NCI-H82 treated with DMSO at 0.1 percent for 48 hours (cell line): ENCODE measurements at regions not wholly inside any gene's neighbourhood (a gene's known extent, or its start where the extent isn't known, plus 50 kb on each side); places are given as distances from the start of the nearest gene placed in this dataset.

ENCODE experiments used
- DNase-seq: peaks from one replicate; lab custom pipeline; 2025; ENCODE audit not compliant: unreplicated experiment; lab: John Stamatoyannopoulos, UW

DNA sequence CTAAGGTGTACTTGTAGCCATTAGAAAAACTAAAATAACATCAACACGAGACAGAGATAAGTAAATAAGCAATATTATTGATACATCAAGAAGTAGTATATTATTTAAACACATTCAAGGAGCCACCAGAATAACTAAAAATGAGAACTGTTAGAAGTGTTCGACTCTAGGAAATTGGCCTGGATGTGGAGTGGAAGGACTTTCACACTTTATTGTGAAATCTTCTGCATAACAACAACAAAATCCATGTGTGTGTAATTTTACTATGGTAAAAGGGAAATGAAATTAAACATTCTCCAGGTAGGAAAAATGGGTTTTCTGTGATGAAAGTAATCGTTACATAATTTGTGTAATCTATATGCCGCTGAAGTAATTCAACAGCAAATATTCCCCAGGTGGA is 96.3 kb upstream of the RNF152 start:
- DNase-seq: no peak

DNA sequence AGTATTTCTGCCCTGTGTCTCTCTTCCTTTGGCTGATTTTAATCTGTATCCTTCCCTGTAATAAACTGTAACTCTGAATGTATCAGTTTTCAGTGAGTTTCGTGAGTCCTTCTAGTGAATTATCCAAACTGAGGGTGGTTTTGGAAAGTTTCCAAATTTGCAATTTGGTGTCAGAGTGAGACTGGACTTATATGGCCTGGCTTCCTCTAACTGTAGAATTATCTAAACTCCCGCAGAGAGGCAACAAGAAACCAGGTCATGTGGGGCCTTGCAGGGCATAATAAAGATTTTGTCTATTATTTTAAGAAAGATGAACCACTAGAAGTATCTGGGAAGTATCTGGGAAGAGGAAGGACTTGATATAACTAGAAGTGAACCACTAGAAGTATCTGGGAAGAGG is 95.3 kb upstream of the RNF152 start:
- no peak for DNase-seq

DNA sequence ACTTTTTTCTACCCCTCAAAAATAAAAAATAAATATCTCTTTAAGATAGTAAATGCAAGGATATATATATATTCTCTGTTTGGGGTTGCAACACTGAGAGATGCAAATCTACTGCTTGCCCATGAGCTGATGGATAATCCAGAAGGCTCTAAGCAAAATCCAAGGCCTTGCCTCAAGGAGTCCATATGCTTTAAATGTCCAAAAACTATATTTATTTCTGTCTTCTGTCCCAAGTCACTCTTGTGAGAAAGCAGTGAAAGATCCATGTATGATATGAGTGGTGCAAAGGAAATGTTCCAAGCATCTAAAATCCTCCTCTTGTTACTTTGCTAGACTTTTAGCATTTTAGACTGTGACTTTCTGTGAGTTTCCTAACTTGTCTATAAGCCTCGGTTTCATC is 92.9 kb upstream of the RNF152 start:
- DNase-seq: no peak

DNA sequence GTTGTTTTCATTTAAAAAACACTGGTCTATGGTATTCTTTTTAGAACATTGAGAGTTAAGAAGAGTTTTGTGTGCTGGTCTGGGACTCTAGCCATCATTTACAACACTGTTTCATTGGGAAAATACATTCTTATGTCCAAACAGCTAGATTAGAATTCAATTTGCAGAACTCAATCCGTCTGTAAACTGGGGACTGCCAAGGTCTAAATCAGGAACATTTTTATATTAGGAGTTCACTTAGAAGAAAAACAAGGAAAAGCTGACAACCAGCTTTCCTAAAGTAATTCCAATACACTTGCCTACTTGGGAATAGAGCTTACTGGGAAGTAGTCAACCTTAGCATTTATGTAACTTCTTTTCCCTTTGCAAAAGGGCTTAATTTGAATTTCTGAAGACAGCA is 91.5 kb upstream of the RNF152 start:
- no peak for DNase-seq

DNA sequence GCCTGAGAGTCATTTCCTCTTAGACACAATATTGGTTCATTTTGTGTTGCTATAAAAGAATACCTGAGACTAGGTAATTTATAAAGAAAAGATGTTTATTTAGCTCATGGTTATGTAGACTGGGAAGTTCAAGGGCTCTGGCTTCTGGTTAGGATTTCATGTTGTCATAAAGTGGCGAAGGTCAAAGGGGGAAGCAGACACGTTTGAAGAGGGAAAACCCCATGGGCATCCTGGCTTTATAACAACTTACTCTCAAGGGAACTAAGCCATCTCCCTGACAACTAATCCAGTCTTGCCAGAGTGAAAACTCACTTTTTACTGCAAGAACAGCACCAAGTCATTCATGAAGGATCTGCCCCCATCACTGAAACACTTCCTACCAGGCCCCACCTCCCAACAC is 89.7 kb upstream of the RNF152 start:
- no peak for DNase-seq

DNA sequence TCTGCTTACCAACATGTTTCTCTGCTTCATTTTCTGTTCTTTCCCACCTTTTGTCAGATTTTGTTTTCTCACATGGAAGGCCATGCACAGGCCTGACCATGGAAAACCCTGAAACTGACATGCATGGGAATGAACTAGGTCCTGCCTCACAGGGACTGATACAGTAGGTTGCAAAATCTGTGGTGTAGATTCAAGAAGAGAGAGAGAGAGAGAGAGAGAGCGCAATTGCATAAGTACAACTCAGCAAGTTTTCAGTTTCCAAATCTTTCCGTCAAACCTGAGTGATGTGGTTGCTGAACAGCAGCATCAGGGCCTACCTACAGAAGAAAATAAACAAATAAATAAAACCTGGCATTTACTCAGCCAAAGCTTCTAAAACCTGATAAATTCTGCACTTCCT is 87.5 kb upstream of the RNF152 start:
- no peak for DNase-seq

DNA sequence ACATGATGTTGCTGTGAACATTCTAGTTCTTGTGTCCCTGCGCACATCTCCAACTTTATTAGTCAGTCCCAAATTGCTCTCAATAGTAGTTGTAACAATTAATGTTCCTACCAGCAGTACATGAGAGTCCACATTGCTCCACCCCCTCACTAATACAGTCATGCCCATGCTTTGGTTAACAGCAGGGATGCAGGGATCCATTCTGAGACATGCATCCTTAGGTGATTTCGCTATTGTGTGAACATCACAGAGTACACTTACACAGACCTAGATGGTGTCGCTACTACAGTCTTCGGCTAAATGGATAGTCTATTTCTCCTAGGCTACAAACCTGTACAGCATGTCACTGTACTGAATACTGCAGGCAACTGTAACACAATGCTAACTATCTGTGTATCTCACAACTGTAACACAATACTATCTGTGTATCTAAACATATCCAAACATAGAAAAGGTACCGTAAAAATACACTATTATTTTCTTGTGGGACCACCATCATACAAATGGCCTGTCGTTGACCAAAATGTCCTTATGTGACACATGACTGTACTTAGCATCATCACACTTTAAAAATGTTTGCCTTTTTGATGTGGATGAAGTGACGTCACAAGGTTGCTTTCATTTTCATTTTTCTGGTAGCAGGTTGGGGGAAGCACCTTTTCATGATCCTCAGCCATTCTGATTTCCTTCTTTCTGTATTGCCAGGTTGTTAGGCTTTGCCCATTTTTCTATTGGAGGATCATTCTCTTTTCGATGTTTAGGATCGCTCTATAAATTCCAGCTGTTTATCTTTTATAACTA is 82.9 kb upstream of the RNF152 start:
- no peak for DNase-seq

DNA sequence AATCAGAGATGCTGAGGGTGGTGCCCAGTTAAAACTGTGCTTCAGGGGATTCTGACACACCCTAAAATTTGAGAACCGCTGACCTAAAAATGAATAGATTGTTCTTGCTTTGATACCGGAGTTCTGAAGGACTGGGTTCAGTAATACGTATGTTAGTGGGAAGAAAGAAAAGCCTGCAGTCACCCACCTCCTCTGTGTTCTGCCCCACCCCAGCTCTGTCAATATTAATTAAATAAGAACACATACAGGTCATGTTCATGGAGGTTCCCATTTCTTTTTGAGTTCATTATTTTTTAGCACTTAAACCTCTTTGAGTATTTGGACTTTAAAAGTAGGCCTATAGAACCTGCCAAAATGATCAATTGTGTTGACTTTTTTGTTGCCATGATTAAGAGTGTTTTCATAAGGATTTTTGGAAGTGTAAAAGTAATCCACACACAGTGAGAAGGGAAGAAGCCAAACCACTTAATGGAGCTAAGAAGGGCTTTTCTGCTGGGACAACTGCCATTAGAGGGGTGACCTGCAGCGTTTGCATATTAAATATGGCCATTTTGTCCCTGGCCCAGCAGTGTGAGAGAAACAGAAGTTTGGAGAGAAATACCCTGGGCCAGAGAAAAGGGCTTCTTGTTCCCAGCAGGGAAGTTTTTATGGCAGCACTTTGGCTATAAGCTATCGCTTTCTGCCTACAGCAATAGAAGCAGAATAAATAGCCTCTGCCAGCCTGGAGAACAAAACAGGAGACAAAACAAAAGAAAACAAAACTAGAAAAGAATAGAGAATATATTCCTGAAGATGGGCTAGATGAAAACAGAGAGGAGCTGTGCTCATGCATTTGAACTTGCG is 80.7 kb upstream of the RNF152 start:
- no peak for DNase-seq

DNA sequence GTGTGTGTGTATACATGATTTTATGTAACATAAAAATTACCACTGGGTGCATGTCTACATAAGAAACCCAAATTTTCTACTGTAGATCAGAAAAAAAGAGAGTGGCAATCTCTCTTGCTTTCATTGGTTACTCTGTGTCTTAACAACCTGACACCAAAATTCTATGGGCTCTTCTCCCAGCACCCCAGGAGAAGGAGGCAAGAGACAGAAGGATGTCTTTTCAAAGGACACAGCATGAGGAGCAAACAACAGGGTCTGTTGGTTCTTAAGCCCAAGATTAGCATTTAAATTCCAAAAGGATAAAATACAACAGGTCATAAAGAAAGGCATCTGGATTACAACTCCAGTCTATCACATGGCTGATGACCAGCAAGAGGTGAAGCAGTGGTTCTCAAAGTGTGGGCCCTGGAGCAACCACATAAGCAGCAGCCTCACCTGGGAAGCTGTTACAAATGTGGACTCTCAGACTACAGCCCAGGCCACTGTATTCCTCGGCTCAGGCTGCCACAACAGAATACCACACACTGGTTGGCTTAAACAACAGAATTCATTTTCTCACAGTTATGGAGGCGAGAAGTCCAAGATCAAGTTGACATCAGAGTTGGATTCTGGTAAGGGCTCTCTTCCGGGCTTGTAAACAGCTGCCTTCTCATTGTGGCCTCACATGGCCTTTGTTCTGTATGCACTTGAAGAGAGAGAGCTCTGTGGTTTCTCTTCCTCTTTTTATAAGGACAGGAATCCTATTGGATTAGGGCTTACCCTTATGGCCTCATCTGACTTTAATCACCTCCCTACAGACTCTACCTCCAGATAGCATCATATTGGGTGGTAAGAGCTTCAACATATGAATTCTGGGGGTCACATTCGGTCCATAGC is 79.8 kb upstream of the RNF152 start:
- DNase-seq: peak; percentile 34

DNA sequence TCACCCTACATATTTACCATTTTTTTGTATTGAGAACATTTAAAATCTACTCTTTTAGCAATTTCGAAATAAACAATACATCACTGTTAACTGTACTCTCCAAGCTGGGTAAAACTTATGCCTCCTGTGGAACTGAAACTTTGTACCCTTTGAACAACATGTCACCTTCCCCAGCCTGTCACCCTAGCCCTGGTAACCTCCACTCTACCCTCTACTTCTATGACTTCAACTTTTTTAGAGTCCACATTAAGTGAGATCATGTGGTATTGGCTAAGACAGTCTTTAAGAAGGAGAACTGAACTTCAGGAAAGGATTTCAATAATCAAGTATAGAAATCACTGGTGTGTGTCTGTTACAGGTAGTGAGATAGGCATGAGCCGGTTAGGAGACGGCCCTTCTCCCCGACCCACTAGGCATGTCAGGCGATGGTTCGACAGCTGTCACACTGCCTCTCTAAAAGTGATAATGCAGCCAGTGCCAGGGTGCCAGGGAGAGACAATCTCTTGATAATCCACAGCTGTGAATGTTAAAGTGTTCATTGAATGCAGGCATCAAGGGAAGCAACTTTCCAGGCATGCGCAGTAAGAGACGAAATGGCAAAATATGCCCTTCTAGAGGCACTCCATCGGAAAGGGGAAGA is 74.6 kb upstream of the RNF152 start:
- no peak for DNase-seq

DNA sequence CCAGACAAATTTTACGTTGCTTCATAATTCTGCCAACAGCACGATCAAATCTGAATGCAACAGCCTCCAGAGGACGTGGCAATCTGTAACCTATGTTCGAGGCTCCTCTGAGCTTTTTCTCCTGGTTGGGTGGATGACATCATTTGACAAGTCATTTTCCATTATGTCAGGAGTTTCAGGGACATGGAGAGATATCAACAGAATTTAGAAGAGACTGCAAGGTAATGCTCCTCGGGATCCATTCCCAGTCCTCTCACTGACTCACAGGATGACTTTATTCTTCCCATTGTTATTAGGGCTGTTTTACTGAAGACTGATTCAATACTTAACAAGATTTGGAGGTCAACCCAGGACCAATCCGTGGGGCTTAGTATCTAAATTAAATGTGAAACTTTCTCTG is 72.5 kb upstream of the RNF152 start:
- no peak for DNase-seq

DNA sequence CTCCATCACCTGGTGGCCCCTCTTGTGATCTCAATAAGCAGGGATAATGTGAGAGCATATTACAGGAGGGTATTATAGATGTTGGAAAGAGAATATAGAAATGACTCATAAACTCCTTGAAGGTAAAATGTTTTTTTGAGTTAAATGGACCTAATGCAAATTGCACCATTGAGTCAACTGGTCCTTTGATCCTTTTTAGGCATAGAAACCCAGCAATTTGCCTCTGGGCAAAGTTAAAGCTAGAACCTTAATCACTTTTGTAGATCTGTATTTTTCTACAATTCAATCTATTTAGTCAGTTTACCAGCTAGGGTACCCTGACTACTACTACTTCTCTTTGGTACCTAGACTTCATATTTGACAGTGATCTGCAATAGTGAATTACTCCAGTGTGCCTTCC is 71.8 kb upstream of the RNF152 start:
- DNase-seq: no peak

DNA sequence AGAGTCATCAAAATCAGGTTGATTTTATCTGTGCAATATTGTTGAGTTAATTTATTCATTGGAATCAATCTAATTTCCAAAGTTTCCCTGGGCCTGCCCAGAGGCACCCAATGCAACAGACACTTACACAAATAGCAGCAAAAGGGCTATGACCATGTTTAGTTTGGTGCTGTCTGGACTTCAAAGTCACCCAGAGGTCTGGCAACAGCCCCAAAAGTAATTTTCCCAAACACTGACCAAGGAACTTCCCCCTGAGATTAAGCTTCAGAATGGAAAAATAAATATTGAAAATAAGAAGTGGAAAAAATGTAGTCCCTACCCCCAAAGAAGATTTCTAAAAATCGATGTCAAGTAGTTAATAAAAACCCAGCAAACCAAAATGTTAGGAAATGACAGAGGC is 70.9 kb upstream of the RNF152 start:
- no peak for DNase-seq

DNA sequence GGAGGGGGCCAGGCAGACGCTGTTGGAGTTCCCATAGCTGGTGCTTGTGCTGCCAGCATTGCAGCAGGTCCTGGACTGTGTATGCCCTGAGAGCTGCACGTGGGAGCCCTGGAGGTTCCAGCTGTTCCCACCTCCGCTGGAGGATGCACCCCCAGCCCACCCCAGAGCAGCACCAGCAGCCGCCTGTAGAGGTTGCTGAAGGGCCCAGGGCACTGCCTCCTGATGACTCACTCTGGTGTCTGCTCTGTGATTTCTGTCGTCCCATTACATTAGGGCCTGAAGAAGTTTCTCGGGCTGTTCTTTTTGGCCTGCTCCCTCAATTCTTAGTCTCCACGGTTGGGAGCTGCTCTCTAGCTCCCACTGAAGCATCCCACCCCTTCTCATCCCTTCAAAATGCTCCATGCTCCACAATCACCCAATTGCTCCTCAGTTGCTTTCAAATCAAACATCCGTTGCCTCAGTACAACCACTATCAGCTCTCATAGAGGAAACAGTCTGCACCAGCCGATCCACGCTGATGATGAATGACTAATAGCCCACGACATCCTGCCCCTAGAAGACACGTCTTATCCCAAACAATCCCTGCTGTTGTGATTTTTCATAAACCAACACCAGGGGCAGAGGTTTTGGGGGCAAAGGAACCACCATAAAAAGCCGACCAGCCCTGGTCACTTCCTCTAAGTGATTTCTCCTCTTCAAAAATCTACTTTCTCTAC is 65.2 kb upstream of the RNF152 start:
- DNase-seq: no peak

DNA sequence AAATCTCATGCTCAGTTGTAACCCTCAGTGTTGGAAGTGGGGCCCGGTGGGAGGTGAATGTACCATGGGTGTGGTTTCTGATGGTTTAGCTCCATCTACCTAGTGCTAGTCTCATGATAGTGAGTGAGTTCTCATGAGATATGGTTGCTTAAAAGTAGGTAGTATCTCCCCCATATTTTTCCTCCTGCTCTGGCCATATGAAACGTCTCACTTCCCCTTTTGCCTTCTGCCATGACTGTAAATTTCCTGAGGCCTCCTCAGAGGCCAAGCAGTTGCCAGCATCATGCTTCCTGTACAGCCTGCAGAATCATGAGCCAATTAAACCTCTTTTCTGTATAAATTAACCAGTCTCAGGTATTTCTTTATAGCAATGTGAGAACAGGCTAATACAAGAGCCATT is 62.8 kb upstream of the RNF152 start:
- no peak for DNase-seq

DNA sequence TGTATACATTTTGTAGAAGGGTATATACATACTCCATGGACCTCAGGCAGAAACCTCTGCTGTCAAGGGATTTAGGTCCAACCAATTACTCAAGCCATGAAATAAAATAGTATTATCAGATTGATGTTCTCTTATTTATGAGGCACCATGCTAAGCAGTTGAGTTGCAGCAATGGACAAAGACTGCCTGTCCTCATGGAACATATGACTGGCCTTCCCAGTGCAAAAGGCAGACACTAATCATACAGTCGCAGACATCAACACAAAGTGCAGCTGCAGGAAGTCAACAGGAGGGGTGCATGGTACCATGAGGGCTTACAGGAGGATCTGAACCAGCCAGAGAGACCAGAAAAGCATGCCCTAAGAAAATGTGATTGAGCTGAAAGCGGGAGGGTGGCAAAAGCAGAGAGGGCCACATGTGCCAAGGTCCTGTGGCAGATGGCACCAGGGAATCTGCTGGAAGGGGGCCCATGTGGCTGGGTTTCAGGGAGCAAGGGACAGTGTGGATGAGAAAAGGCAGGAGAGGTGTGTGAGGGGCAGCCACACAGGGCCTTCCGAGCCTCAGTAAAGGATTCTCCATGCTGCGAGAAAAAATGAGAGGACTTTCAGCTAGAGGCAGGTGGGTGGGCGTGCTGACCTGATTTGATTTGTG is 61.4 kb upstream of the RNF152 start:
- DNase-seq: no peak

DNA sequence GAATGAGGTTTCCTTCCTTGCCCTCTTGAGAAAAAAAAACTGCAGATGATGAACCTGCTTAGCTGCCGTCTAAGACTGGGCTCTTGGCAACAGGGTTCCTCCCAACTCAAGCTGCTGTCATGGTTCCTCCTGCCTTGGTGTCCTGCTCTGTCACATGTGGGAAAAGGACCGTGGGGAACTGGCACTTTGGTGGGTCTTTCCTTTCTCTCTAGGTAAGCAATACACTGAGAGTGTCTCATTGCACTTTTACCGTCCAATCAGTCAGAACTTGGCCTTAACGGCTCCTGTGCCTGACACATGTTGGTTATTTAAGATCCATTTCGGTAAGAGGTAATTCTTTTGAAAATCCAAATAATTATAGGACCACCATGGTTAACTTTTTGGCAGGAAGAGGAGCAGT is 60.8 kb upstream of the RNF152 start:
- DNase-seq: no peak

DNA sequence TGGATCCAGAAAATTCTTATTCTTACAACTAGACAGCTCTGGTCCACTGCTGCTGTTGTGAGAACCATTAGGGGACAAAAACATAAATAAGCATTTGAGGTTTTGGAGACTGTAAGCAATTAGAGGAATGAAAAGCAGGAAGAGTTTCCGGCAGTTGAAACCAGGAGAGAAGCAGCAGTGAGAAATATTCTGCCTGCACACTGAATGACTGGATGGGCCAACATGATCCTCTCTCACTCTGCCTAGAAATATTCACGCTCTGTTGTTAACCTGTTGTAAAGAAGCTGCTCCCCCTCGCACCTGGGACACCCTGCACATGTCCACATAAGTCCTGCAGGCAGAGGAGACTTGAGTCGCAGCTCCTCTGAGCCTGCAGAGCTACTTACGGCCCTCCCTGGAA is 60.4 kb upstream of the RNF152 start:
- DNase-seq: no peak

DNA sequence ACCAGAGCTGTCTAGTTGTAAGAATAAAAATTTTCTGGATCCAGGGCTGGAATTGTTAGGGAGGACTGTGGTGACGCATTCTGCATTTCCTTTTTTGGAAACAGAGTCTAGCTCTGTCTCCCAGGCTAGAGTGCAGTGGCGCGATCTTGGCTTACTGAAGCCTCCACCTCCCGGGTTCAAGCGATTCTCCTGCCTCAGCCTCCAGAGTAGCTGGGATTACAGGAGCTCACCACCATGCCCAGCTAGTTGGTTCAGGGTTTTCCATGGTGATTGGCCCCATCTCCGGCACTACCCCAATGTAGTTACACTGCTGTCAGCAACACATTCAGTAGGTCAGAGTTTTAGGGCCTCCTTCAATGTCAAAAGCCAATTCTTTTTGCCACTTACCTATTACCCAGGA is 58.6 kb upstream of the RNF152 start:
- no peak for DNase-seq

DNA sequence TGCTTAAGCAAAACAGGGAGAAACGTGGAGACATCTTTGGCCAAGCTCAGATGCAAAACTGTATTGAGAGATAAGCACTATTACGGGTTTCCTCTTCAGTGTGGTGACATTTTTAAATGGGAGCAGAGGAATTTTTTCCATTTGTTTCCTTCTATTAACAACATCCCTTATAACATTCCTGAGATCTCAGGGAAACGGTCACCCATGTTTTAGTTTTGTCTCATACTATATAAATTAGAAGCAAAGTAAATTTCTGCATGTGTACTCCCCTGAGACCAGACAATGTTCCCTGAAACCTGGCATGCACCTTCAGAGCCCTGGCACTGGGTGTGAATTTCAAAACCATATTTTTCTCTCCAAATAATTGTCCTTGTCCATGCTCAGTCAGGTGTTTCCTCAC is 57.6 kb upstream of the RNF152 start:
- DNase-seq: no peak
